GM18499 (cell line): ENCODE measurements at regions not wholly inside any gene's neighbourhood (a gene's known extent, or its start where the extent isn't known, plus 50 kb on each side); places are given as distances from the start of the nearest gene placed in this dataset.
"Not testable (repeated sequence)": the region's sequence is repeated elsewhere in the genome, so short reads cannot be mapped to it uniquely, and the experiment has no call there.

Experiments used
- ATAC-seq: cut with Tn5 transposase; IDR thresholded peaks from one replicate; pipeline ENCODE4 v1.9.1; 2021; ENCODE audit warnings: moderate number of reproducible peaks; ENCODE audit not compliant: insufficient read depth, unreplicated experiment

DNA sequence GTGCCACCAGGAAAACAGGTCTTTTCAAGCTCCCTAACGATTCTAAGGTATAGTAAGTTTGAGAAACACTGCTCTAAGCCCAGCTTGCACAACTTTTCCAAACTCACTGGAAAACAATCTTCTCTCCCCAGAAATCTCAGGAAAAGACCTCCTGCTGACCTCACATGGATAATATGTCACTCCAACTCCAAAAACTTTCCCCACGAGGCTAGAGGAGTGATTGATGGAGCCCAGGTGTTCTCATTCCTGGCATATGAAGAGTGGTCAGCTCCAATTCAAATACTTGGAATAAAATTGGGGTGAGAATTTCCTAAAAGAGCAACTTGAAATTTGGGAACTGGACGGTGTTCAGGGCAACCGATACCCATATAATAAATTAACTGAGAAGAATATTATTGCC is 299.9 kb downstream of the PPP4R3C start:
- ATAC-seq: no peak

DNA sequence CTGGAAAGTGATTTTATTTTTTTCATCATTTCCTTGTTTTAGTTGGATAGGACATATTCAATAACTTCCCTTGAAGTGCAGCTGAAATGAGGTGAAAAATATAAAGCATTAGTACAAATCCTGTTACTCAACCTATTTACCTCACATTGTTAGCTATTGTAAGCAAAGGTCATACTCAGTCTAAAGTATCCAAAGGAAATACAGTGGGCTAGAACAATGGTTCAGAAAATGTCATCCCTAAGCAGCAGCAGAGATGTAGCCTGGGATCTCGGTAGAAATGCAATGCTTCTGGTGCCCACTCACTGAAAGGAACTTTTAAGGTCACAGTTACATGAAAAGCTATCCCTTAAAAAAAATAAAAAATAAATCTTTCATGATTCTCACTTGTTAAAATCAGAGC is 300.6 kb downstream of the PPP4R3C start:
- ATAC-seq: no peak

DNA sequence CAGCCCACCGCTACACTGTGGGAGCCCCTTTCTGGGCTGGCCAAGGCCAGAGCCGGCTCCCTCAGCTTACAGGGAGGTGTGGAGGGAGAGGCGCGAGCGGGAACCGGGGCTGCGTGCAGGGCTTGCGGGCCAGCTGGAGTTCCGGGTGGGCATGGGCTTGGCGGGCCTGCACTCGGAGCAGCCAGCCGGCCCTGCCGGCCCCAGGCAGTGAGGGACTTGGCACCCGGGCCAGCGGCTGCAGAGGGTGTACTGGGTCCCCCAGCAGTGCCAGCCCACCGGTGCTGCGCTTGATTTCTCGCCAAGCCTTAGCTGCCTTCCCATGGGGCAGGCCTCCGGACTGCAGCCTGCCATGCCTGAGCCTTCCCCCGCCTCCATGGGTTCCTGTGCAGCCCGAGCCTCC is 306.2 kb downstream of the PPP4R3C start:
- ATAC-seq: not testable (repeated sequence)

- no peak for ATAC-seq
These were observed 326.8 kb downstream of the PPP4R3C start for GRCh38 chrX:27136325-27136724.

- ATAC-seq: no peak
These were observed 330.3 kb downstream of the PPP4R3C start for GRCh38 chrX:27132862-27133261.

DNA sequence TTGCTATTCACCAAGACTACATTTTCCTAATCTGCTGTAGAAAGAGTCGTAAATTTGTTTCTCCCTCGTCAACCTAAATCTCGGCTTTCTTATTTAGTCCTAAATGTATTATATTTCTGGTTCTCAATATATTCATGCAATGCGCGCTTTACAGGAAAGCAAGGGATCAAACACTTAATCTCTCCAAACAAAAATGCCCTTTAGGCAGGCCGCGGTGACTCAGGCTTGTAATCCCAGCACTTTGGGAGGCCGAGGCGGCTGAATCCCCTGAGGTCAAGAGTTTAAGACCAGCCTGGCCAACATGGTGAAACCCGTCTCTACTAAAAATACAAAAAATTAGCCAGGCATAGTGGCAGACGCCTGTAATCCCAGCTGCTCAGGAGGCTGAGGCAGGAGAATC is 376.0 kb downstream of the PPP4R3C start:
- not testable (repeated sequence) for ATAC-seq

DNA sequence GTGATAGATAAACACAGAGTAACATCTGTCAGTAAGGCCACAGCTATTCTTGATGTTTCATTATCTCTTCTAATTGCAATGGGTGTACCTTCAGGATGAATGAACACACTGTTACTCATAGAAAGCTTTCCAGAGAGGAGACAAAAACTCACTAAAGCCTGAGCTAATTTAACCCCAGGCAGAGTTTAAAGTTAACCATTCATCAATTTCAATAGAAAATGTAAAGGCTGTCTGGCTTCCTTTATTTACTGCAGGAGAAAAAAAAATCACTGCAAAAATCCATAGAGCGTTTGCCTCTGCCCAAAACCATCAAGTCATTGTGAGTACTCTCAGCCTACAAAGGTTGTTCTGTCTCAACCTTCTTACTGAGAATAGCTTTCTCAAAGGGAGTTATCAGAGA is 376.9 kb downstream of the PPP4R3C start:
- no peak for ATAC-seq

- ATAC-seq: no peak
These were observed 377.8 kb downstream of the PPP4R3C start for GRCh38 chrX:27085346-27085745.

DNA sequence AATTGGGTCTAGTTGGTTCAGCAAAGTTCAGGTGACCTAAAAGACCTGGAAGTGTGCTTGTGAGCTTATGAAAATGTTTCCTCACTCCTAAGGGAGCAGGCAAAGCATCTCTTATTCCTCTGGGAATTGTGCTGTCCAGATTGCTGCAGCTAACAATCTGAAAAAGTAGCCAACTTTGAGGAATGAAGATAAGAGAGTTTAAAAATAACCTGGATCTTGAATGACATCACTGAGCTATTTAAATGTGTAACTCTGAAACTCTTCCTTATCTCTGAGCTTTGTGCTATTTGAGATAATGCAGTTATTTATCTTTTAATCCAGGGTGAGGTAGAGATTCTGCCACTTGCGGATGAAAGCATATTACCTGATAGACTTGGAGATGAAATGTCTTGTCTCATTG is 384.8 kb downstream of the PPP4R3C start:
- no peak for ATAC-seq

GRCh38 chrX:27057883-27058282 is 405.3 kb downstream of the PPP4R3C start:
- ATAC-seq: no peak

DNA sequence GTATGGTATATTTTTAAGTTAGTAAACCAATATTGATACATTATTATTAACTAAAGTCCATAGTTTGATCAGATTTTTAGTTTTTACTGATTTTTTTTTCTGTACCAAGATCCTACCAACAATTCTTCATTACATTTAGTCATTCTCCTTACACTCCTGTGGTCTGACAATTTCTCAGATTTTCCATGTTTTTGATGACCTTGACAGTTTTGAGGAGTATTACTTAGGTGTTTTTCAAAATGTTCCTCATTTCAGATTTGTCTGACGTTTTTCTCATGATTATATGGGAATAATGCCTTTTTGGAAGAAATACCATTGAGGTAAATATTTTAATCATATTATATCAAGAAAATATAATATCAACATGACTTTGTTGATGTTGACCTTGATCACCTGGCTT is 423.8 kb downstream of the PPP4R3C start:
- ATAC-seq: no peak

- no peak for ATAC-seq
These were observed 454.7 kb downstream of the PPP4R3C start for GRCh38 chrX:27008486-27008885.

GRCh38 chrX:26999634-27000033 is 463.5 kb downstream of the PPP4R3C start:
- no peak for ATAC-seq

- ATAC-seq: no peak
These were observed 504.9 kb downstream of the PPP4R3C start for GRCh38 chrX:26958261-26958660.

DNA sequence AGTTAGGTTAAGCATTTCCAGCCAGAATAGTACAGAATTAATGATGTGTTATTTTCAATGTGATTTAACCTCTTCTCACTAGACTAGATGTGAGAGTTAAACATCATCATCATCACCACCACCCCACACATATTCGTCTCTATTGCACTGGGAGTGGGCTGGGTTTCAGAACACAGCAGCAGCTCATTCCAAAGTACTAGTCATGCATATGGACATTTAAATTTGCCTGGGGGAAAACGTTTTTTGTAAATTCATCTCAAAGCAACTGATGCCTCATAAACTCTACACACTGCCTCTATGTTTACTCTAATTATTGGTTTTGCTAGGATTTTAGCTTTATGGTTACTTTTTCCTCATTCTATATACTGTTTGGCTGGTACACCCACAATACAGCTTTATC is 509.1 kb downstream of the PPP4R3C start:
- no peak for ATAC-seq

- ATAC-seq: no peak
These were observed 510.9 kb downstream of the PPP4R3C start for GRCh38 chrX:26952213-26952612.

GRCh38 chrX:26927419-26927818 is 535.7 kb downstream of the PPP4R3C start:
- ATAC-seq: no peak

GRCh38 chrX:26925088-26925487 is 538.1 kb downstream of the PPP4R3C start:
- no peak for ATAC-seq

- no peak for ATAC-seq
These were observed 540.9 kb downstream of the PPP4R3C start for GRCh38 chrX:26922278-26922677.

GRCh38 chrX:26918631-26919030 is 544.5 kb downstream of the PPP4R3C start:
- ATAC-seq: no peak

DNA sequence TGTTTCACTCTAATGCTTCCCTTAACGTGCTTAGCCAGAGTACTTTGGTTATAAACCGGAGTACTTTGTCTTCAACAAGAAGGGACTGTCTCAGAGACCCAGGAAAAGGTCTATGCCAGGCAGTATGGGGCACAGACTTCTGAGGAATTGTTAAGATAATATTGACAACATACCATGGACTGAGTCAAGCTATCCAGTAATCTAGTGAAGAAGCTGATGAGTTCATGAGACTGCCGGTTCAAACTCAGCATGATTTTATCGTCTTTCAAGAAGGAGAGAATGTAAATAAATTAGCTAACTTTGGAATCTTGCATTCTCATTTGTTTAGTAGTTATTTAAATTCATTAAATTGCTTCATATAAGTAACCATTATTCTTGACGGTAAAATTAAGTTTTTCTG is 546.1 kb downstream of the PPP4R3C start:
- ATAC-seq: no peak

- ATAC-seq: no peak
These were observed 548.1 kb downstream of the PPP4R3C start for GRCh38 chrX:26915064-26915463.

GRCh38 chrX:26914232-26914631 is 548.9 kb downstream of the PPP4R3C start:
- ATAC-seq: no peak
